HG02840 (cell line): ENCODE measurements at regions not wholly inside any gene's neighbourhood (a gene's known extent, or its start where the extent isn't known, plus 50 kb on each side); places are given as distances from the start of the nearest gene placed in this dataset.
"Not testable (repeated sequence)": the region's sequence is repeated elsewhere in the genome, so short reads cannot be mapped to it uniquely, and the experiment has no call there.

Experiments used
- ATAC-seq: cut with Tn5 transposase; IDR thresholded peaks from one replicate; pipeline ENCODE4 v1.9.1; 2021; ENCODE audit warnings: mild to moderate bottlenecking, moderate library complexity, moderate number of reproducible peaks; ENCODE audit not compliant: unreplicated experiment, low FRiP score

GRCh38 chr4:187687697-187688096 is 307.9 kb upstream of the ZFP42 start:
- ATAC-seq: no peak

GRCh38 chr4:187692626-187693025 is 302.9 kb upstream of the ZFP42 start:
- no peak for ATAC-seq

GRCh38 chr4:187695531-187695930 is 300.0 kb upstream of the ZFP42 start:
- not testable (repeated sequence) for ATAC-seq

- ATAC-seq: no peak
Observed at GRCh38 chr4:187711586-187711985, 284.0 kb upstream of the ZFP42 start.

GRCh38 chr4:187714957-187715356 is 280.6 kb upstream of the ZFP42 start:
- no peak for ATAC-seq

- ATAC-seq: no peak
Observed at GRCh38 chr4:187715466-187715865, 280.1 kb upstream of the ZFP42 start.

GRCh38 chr4:187724456-187724855 is 271.1 kb upstream of the ZFP42 start:
- ATAC-seq: no peak

GRCh38 chr4:187726485-187726884 is 269.1 kb upstream of the ZFP42 start:
- ATAC-seq: no peak

- ATAC-seq: no peak
Observed at GRCh38 chr4:187732524-187732923, 263.0 kb upstream of the ZFP42 start.

- ATAC-seq: no peak
Observed at GRCh38 chr4:187739771-187740170, 255.8 kb upstream of the ZFP42 start.

- ATAC-seq: no peak
Observed at GRCh38 chr4:187744911-187745310, 250.7 kb upstream of the ZFP42 start.

GRCh38 chr4:187750652-187751051 is 244.9 kb upstream of the ZFP42 start:
- not testable (repeated sequence) for ATAC-seq

- no peak for ATAC-seq
Observed at GRCh38 chr4:187767158-187767557, 228.4 kb upstream of the ZFP42 start.

GRCh38 chr4:187767687-187768086 is 227.9 kb upstream of the ZFP42 start:
- ATAC-seq: no peak

GRCh38 chr4:187770345-187770744 is 225.2 kb upstream of the ZFP42 start:
- no peak for ATAC-seq

GRCh38 chr4:187777954-187778353 is 217.6 kb upstream of the ZFP42 start:
- no peak for ATAC-seq

GRCh38 chr4:187780070-187780469 is 215.5 kb upstream of the ZFP42 start:
- ATAC-seq: no peak

- no peak for ATAC-seq
Observed at GRCh38 chr4:187782286-187782824, 213.2 kb upstream of the ZFP42 start.

GRCh38 chr4:187786190-187786589 is 209.4 kb upstream of the ZFP42 start:
- ATAC-seq: no peak

GRCh38 chr4:187789078-187789477 is 206.5 kb upstream of the ZFP42 start:
- no peak for ATAC-seq

GRCh38 chr4:187795737-187796136 is 199.8 kb upstream of the ZFP42 start:
- no peak for ATAC-seq

GRCh38 chr4:187798385-187798784 is 197.2 kb upstream of the ZFP42 start:
- ATAC-seq: no peak

GRCh38 chr4:187799735-187800134 is 195.8 kb upstream of the ZFP42 start:
- ATAC-seq: no peak
